ENCODE measurements at regions not wholly inside any gene's neighbourhood (a gene's known extent, or its start where the extent isn't known, plus 50 kb on each side); places are given as distances from the start of the nearest gene placed in this dataset.

- DNase-seq (ENCODE audit: extremely low spot score, unreplicated experiment): no peak
- no peak for TF ChIP-seq CTCF (conservative IDR thresholded peaks at IDR 0.05)
- Mint-ChIP-seq H3K4me1 (ENCODE audit: unreplicated experiment) (no peaks in the 10 kb centered on the region), H3K27me3 (peaks cover 5% of the 10 kb centered on the region), H3K9me3 (no peaks in the 10 kb centered on the region), H3K27ac (no peak overlapping the region), H3K4me3 (no peak overlapping the region), H3K36me3 (no peaks in the 10 kb centered on the region)
Observed at GRCh38 chr4:35872273-35872672, 372.0 kb downstream of the ARAP2 start.

GRCh38 chr4:35879479-35879878, 364.8 kb downstream of the ARAP2 start:
- no peaks in the 10 kb centered on the region for H3K36me3 Mint-ChIP-seq
- no peaks in the 10 kb centered on the region for H3K9me3 Mint-ChIP-seq
- no peak overlapping the region for H3K4me3 Mint-ChIP-seq
- H3K4me1 Mint-ChIP-seq (ENCODE audit: unreplicated experiment): no peaks in the 10 kb centered on the region
- TF ChIP-seq CTCF (conservative IDR thresholded peaks at IDR 0.05): no peak
- no peak overlapping the region for H3K27ac Mint-ChIP-seq
- DNase-seq (ENCODE audit: extremely low spot score, unreplicated experiment): no peak
- peaks cover 11% of the 10 kb centered on the region for H3K27me3 Mint-ChIP-seq

GRCh38 chr4:35883108-35883507, 361.2 kb downstream of the ARAP2 start:
- H3K4me1 Mint-ChIP-seq (ENCODE audit: unreplicated experiment): no peaks in the 10 kb centered on the region
- no peaks in the 10 kb centered on the region for H3K36me3 Mint-ChIP-seq
- no peak for TF ChIP-seq CTCF (conservative IDR thresholded peaks at IDR 0.05)

GRCh38 chr4:35884714-35885480, 359.4 kb downstream of the ARAP2 start:
- no peak for TF ChIP-seq CTCF (conservative IDR thresholded peaks at IDR 0.05)
- DNase-seq (ENCODE audit: extremely low spot score, unreplicated experiment): no peak
- Mint-ChIP-seq H3K4me1 (ENCODE audit: unreplicated experiment) (no peaks in the 10 kb centered on the region), H3K27me3 (peaks cover 8% of the 10 kb centered on the region), H3K4me3 (no peak overlapping the region), H3K27ac (no peak overlapping the region), H3K9me3 (no peaks in the 10 kb centered on the region), H3K36me3 (no peaks in the 10 kb centered on the region)

More at GRCh38 chr4:35883108-35883507, 361.2 kb downstream of the ARAP2 start:
- H3K4me3 Mint-ChIP-seq: no peak overlapping the region
- H3K27me3 Mint-ChIP-seq: peaks cover 8% of the 10 kb centered on the region
- no peaks in the 10 kb centered on the region for H3K9me3 Mint-ChIP-seq
- peak overlapping the region; percentile 33 for H3K27ac Mint-ChIP-seq
- DNase-seq (ENCODE audit: extremely low spot score, unreplicated experiment): no peak

DNA sequence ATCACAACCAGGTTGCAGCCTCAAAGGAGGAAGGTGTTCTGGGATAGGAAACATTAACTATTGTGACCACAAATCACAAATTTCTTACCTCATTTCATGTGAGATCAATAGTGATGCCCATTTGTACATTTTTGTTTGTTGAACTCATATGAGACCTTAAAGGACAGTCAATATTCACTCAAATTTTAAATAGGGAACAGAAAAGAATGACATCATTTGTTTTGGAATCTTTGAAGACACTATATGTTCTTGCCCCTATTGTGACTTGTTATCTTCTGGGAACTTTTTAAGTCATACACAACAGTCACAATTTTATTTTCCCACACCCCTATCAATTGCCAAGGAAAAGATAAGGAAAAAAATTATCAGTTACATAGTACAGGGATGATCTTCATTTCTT, 346.5 kb downstream of the ARAP2 start:
- no peak for TF ChIP-seq CTCF (conservative IDR thresholded peaks at IDR 0.05)
- Mint-ChIP-seq H3K4me3 (no peak overlapping the region), H3K9me3 (peaks cover 4% of the 10 kb centered on the region), H3K27ac (no peak overlapping the region), H3K4me1 (ENCODE audit: unreplicated experiment) (no peaks in the 10 kb centered on the region), H3K27me3 (peaks cover 4% of the 10 kb centered on the region), H3K36me3 (no peaks in the 10 kb centered on the region)
- DNase-seq (ENCODE audit: extremely low spot score, unreplicated experiment): no peak

Measured in type B pancreatic cell (in vitro differentiated cells).